Peyer's patch (tissue), 4 donors: ENCODE measurements at regions not wholly inside any gene's neighbourhood (a gene's known extent, or its start where the extent isn't known, plus 50 kb on each side); places are given as distances from the start of the nearest gene placed in this dataset.
A peak's percentile ranks its signal among the peaks of the same experiment; 100 is the strongest.

ENCODE experiments used
- DNase-seq, 3 donors: peaks; one replicate each; pipeline ENCODE4 v3.0.0-alpha.2; 2017 to 2019
- H3K27ac ChIP-seq, 4 donors: fragments of 200-600 bp; sonication (generic); one replicate each; pipeline ENCODE4 v1.5.1; 2016 to 2019
- H3K27me3 ChIP-seq, 2 donors: fragments of 200-600 bp; sonication (generic); one replicate each; pipeline ENCODE4 v1.5.1; 2019
- H3K36me3 ChIP-seq, 3 donors: fragments of 200-600 bp; sonication (generic); one replicate each; pipeline ENCODE4 v1.5.1; 2016 to 2019
- H3K4me1 ChIP-seq, 4 donors: fragments of 200-600 bp; sonication (generic); one replicate each; pipeline ENCODE4 v1.5.1; 2016 to 2019
- H3K4me3 ChIP-seq, 4 donors: fragments of 200-600 bp; sonication (generic); 1 replicate in 3 of 4; 2 replicates in 1 of 4; pipeline ENCODE4 v1.5.1; 2016 to 2019; ENCODE audit warnings: mild to moderate bottlenecking in 1 of 4
- H3K9me3 ChIP-seq, 4 donors: fragments of 200-600 bp; sonication (generic); one replicate each; pipeline ENCODE4 v1.5.1; 2016 to 2019; ENCODE audit warnings: mild to moderate bottlenecking in 1 of 4
- CTCF ChIP-seq, 6 experiments: fragments of 450-650 bp in 4 of 6; fragments of 200-600 bp in 2 of 6; sonication (generic) in 1 of 6; IDR thresholded peaks; one replicate each; pipeline ENCODE4 v1.5.1; 2017 to 2019; ENCODE audit warnings: antibody characterized with exemption in 6 of 6, mild to moderate bottlenecking in 3 of 6, moderate library complexity in 1 of 6
- POLR2A ChIP-seq, 2 donors: fragments of 450-650 bp; IDR thresholded peaks; one replicate each; pipeline ENCODE4 v1.5.1; 2017; ENCODE audit warnings: antibody characterized with exemption in 2 of 2, mild to moderate bottlenecking in 2 of 2, moderate library complexity in 2 of 2

DNA sequence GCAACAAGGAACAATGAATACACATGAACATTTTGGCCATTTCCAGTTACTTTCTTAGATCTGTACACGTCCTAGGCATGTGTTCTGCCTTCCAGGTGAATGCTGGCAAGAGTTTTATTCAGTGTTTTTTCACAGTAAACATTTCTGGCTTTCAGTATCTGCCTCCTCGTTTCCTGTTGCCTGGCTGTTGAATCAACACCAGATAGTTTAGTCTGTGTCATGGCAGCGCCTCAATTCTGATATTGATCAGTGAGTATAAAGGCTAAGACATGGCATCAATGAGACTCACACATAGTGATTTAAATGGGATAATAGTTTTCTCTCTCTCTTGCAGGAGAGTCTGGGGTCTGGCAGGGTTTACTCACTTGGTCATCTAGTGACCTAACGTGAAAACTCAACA lies 266.9 kb upstream of the SLCO3A1 start:
- Histone ChIP-seq H3K9me3 (no peaks in the 10 kb centered on the region), H3K4me3 (no peak overlapping the region), H3K27me3 (no peaks in the 10 kb centered on the region), H3K27ac (no peak overlapping the region), H3K36me3 (no peaks in the 10 kb centered on the region), H3K4me1 (no peaks in the 10 kb centered on the region)
- TF ChIP-seq CTCF (IDR thresholded peaks at IDR 0.05) (no peak), POLR2A (IDR thresholded peaks at IDR 0.05) (no peak)
- DNase-seq: no peak

- Histone ChIP-seq H3K36me3 (no peaks in the 10 kb centered on the region), H3K27me3 (no peaks in the 10 kb centered on the region), H3K9me3 (no peaks in the 10 kb centered on the region), H3K4me1 (no peaks in the 10 kb centered on the region), H3K4me3 (no peak overlapping the region), H3K27ac (no peak overlapping the region)
- no peak for DNase-seq
- TF ChIP-seq POLR2A (IDR thresholded peaks at IDR 0.05): no peak
- TF ChIP-seq CTCF (IDR thresholded peaks at IDR 0.05): peak in 3 of 6 experiments; percentile 18 to 36 (median 29)
These were observed 264.1 kb upstream of the SLCO3A1 start for GRCh38 chr15:91589360-91589759.

DNA sequence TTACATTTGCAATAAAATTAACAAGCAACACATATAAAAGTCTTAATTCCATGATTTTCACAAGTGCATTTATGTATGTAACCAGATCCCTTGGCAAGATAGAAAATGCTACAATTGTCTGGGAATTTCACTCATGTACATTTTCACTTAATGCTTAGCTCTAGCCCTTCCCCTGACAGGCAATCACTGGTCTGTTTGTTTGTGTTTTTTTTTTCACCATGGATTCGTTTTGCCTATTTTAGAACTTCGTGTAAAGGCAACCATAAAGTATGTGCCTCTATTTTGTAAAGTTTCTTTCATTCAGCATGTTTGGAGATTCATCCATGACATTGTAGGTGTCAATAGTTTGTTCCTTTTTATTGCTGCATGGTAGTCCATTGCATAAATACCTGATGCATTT lies 260.9 kb upstream of the SLCO3A1 start:
- no peak for TF ChIP-seq CTCF (IDR thresholded peaks at IDR 0.05)
- TF ChIP-seq POLR2A (IDR thresholded peaks at IDR 0.05): no peak
- H3K9me3 ChIP-seq: no peaks in the 10 kb centered on the region
- H3K4me1 ChIP-seq: no peaks in the 10 kb centered on the region
- no peaks in the 10 kb centered on the region for H3K27me3 ChIP-seq
- no peaks in the 10 kb centered on the region for H3K36me3 ChIP-seq
- H3K4me3 ChIP-seq: no peak overlapping the region
- DNase-seq: no peak
- H3K27ac ChIP-seq: no peak overlapping the region

DNA sequence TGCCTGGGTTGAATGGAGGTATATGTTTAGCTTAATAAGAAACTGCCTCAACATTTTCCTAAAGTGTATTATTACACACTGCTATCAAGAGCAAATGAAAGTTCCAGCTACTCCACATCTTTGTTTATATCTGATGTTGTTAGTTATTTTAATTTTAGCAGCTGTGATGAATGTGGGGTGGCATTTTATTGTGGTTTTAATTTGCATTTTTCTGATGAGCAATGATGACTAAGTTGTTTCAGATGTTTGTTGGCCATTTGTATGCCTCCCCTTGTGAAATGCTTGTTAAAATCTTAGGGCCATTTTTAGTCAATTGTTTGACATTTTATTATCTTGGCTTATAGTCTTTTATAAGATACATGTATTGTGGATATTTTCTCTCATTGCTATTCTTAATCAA lies 260.4 kb upstream of the SLCO3A1 start:
- Histone ChIP-seq H3K4me1 (no peaks in the 10 kb centered on the region), H3K36me3 (no peaks in the 10 kb centered on the region), H3K9me3 (no peaks in the 10 kb centered on the region), H3K27me3 (no peaks in the 10 kb centered on the region), H3K4me3 (no peak overlapping the region), H3K27ac (no peak overlapping the region)
- DNase-seq: no peak
- TF ChIP-seq CTCF (IDR thresholded peaks at IDR 0.05) (no peak), POLR2A (IDR thresholded peaks at IDR 0.05) (no peak)

DNA sequence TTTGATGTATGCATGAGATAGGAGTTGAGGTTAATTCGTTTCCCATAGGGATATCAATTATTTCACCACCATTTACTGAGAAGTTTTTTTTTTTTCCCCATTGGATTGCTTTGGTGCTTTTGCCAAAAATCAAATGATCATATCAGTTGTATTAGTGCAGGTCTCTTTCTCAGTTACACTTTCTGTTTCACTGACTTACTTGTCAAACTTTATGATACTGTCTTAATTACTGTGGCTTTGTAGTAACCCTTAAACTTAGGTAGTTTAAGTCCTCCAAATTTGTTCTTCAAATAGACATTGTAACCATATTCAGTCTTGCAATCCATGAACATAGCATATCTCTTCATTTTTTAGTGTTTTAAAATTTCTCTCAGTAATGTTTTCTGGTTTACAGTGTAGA lies 259.9 kb upstream of the SLCO3A1 start:
- DNase-seq: no peak
- no peaks in the 10 kb centered on the region for H3K27me3 ChIP-seq
- H3K4me3 ChIP-seq: no peak overlapping the region
- H3K27ac ChIP-seq: no peak overlapping the region
- H3K36me3 ChIP-seq: no peaks in the 10 kb centered on the region
- no peaks in the 10 kb centered on the region for H3K4me1 ChIP-seq
- TF ChIP-seq CTCF (IDR thresholded peaks at IDR 0.05) (no peak), POLR2A (IDR thresholded peaks at IDR 0.05) (no peak)
- H3K9me3 ChIP-seq: no peaks in the 10 kb centered on the region

- Histone ChIP-seq H3K4me3 (no peak overlapping the region), H3K4me1 (no peaks in the 10 kb centered on the region), H3K27me3 (no peaks in the 10 kb centered on the region), H3K9me3 (no peaks in the 10 kb centered on the region), H3K27ac (no peak overlapping the region), H3K36me3 (no peaks in the 10 kb centered on the region)
- TF ChIP-seq POLR2A (IDR thresholded peaks at IDR 0.05) (no peak), CTCF (IDR thresholded peaks at IDR 0.05) (no peak)
- DNase-seq: no peak
These were observed 254.2 kb upstream of the SLCO3A1 start for GRCh38 chr15:91599261-91599660.
